PC-9 (cell line): ENCODE measurements at regions not wholly inside any gene's neighbourhood (a gene's known extent, or its start where the extent isn't known, plus 50 kb on each side); places are given as distances from the start of the nearest gene placed in this dataset.

Experiments used
- CTCF ChIP-seq: fragments of 200-600 bp; sonication (generic); conservative IDR thresholded peaks from 2 replicates; pipeline ENCODE4 v1.6.1; 2017; ENCODE audit warnings: mixed run types, antibody characterized with exemption, mild to moderate bottlenecking, moderate library complexity
- EZH2 ChIP-seq: fragments of 200-600 bp; sonication (generic); IDR thresholded peaks from 2 replicates; pipeline ENCODE4 v1.8.0; 2017; ENCODE audit warnings: antibody characterized with exemption, low read depth

GRCh38 chrX:110428144-110428543 lies 69.5 kb downstream of the RTL9 start:
- TF ChIP-seq CTCF (no peak), EZH2 (no peak)
